GM21515 (cell line): ENCODE measurements at regions not wholly inside any gene's neighbourhood (a gene's known extent, or its start where the extent isn't known, plus 50 kb on each side); places are given as distances from the start of the nearest gene placed in this dataset.
"Not testable (repeated sequence)": the region's sequence is repeated elsewhere in the genome, so short reads cannot be mapped to it uniquely, and the experiment has no call there.

Experiments
- ATAC-seq: cut with Tn5 transposase; IDR thresholded peaks from one replicate; pipeline ENCODE4 v1.9.1; 2021; ENCODE audit not compliant: unreplicated experiment

DNA sequence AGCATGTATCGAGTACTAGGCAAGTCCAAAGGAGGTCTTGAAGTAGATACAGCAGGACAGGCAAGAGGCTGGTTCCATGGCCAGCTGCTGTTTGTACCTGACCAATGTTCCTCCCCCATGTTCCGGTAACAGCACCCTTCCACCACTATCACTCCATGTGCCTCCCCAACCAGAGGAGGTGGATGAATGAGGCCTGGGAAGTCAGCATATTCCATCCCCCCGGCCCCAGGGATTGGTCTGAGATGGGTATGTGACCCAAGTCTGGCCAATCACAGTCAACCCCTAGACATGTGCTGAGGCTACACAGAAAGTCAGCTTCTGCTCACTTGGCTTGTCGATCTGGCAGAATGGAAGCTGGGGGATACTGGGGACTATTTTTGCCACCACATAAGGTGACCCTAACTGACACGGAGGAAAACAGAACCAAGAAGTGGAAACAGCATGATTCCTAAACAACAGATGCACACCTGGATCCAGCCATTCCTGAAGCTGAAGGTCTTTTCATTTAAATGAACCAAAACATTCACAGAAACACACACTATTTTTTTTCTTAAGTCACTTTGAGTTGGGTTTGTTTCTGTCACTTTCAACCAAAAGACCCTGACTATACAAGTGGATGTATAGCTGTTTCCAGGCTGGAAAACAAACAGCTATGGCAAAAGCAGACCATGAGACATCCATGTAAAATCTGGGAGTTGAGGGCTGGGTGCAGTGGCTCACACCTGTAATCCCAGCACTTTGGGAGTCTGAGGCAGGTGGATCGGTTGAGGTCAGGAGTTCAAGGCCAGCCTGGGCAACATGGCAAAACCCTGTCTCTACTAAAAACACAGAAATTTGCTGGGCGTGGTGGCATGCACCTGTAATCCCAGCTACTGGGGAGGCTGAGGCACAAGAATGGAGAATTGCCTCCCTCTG is 70.4 kb upstream of the PTPN1 start:
- no peak for ATAC-seq

DNA sequence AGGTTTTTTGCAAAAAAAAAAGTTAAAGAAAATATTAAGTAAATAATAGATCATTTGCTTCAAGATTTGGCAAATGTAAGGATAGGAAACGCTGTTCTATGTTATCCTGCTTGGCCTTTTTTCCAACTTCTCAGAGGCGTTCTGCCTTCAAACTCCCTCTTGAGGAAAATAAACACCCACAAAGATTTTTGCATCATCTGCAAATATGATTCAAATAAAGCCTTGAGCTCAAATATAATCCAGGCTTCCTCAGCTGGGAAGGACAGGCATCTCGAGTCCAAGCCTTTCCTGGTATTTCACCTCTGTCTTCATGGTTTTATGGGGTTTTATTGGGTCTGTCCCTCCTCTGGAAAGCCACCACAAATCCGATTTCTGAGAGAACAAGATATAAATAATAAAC is 67.7 kb upstream of the PTPN1 start:
- ATAC-seq = no peak

DNA sequence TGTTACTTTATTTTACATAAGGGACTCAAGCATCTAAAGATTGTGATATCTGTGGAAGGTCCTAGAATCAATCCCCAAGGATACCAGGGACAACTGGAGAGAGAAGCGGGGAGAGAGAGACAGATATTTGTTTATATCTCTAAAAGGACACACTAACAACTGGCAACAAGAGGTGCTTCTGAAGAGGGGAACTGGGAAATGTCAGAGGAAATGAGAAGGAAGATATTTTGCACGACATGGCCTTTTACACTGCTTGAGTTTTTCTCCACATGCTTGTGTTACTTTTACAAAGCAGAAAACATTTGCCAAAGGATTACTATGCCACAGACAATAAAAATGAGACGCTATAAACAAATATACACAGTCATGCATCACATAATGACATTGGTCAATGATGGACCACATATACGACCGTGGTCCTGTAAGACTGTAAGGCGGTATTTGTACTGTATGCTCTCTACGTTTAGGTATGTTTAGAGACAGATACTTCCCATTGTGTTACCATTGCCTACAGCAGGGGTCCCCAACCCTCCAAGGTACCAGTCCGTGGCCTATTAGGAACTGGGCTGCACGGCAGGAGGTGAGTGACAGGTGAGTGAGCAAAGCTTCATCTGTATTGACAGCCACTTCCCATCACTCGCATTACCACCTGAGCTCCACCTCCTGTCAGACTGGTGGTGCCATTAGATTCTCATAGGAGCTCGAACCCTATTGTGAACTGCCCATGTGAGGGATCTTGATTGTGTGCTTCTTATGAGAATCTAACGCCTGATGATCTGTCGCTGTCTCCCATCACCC is 64.6 kb upstream of the PTPN1 start:
- no peak for ATAC-seq

DNA sequence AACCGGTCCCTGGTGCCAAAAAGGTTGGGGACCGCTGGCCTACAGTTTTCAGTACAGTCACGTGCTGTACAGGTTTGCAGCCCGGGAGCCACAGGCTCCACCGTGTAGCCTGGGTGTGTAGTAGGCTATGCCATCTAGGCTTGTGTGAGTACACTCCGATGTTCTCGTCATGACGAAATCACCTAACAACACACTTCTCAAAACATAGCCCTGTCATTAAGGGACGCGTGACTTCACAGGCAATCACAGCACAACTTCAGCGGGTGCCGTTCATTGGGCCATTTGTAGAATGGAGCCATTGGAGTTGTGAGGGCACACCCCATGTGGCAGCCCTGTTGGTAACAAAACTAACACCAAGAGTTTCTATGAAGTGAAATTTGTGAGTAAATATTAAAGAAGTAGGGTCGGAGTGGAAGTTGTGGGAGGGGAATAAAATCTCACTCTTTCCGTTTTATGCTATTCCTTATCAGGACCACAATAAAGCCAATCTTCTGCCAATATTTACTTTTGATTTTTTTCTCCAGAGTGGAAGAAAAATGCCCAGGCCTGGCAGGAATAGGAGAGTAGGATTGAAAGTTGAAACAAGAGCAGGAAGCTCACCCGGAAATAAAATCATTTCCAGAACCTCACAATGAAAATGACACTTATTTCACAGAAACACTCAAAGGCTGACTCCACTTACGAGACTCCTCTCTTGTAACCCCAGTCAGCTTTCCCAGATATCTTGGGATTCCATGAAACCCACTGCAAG is 63.7 kb upstream of the PTPN1 start:
- ATAC-seq = no peak

DNA sequence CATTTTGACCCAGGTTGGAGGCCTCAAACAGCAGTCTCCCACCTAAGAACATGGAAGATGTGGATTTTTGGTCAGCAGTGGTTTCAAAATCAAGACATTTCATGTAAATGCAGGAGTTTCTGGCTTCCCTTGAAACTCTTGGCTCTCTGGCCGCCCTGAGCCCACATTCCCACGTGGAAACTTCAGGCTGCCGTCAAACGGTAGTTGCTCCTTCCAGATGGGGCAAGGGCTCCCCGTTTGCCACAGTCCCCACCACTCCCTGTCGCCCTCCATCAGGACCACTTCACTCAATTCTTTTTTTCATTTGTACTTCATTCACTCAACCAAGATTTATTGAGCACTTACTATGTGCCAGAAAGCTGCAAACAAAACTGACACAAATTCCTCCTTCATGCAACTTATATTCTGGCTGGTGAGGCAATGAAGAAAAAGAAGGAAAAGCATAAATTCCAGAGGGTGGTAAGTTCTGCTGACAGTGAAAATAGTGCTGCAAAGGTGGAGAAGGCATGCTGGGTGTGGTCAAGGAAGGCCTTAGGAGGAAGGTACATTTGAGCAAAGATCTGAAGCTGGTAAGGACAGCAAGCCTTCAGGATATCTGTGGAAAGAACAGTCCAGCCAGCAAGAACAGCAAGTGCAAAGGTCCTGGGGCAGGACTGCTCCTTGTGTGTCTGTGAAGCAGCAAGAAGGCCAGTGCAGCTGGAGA is 62.9 kb upstream of the PTPN1 start:
- ATAC-seq = no peak

DNA sequence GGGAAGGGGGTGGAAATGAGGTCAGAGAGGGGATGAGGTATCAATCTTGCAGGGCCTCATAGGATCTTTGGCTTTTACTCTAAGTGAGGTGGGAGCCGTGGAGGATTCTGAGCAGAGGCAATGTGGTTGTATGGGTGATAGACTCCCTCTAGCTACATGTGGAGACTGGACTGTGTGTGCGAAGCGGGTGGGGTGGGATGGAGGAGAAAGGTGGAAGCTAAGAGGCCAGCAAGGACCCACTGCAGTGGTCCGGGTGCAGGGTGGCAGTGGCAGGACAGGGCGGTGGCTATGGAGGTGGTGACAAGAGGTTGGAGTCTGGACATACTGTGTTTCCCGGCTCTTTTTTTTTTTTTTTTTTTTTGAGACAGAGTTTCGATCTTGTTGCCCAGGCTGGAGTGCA is 62.4 kb upstream of the PTPN1 start:
- no peak for ATAC-seq

DNA sequence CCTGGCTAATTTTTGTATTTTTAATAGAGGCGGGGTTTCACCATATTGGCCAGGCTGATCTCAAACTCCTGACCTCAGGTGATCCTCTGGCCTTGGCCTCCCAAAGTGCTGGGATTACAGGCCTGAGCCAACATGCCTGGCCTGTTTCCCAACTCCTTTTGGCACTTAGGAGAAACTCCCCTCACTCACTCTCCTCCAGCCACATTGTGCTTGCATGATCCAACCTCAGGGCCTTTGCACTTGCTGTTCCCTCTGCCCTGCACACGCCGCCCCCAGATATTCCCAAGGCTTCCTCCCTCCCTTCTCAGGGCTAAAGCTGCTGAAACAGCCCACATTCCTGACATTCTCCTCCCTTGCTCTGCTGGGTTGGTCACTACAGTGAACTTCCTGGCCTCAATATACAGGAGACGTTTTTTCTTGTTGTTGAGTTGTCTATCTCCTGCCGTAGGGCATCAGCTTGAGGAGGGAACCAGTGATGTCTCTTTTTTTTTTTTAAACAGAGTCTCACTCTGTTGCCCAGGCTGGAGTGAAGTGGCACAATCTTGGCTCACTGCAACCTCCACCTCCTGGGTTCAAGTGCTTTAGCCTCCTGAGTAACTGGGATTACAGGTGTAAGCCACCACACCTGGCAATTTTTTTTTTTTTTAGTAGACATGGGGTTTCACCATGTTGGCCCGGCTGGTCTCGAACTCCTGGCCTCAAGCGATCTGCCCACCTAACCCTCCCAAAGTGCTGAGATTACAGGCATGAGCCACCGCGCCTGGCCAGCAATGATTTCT is 61.4 kb upstream of the PTPN1 start:
- ATAC-seq = not testable (repeated sequence)

DNA sequence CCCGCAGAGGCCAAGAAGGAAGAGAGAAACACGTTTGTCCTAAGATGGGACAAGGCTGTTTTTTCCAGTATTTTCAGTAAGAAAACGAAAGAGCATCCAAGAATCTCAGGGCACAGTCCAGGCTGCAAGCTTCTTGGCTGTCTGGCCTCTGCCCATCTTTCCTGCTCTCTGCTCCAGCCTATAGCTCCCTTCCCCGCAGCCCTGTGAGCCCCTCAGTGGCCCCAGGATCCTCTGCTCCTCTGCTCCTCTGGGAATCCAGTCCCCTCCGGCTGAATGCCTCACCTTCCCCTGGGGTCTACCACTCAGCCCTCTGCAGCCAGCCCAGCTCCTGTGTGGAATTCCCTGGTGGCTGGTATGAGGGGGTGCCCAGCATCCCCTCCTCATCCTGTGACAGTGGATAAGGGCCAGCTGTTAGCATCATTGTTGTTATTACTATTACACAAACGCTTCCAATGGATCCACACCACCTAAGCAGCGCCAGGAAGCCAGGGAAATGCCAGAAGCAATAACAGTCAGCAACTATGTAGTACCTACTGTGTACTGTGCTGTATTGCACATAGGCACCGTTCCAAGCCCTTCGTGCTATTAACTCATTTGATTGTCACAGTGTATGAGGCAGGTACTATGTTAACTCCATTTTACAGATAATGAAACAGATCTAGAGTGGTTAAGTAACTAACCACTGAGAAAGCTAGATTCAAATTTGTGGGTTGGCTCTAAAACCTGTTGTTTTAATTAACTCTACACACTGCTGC is 60.3 kb upstream of the PTPN1 start:
- ATAC-seq = no peak

DNA sequence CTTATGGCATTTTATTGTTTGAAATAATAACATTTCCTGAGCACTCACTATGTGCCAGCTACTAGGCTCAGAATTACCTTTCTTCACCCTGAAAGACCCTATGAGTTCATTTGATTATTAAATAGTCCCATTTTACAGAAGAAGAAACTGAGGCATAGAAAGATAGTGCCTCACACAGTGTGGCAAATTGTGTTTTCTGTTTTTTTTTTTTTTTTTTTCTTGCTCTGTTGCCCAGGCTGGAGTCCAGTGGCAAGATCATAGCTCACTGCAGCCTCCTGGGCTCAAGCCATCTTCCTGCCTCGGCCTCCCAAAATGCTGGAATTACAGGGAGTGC is 59.7 kb upstream of the PTPN1 start:
- ATAC-seq = no peak

DNA sequence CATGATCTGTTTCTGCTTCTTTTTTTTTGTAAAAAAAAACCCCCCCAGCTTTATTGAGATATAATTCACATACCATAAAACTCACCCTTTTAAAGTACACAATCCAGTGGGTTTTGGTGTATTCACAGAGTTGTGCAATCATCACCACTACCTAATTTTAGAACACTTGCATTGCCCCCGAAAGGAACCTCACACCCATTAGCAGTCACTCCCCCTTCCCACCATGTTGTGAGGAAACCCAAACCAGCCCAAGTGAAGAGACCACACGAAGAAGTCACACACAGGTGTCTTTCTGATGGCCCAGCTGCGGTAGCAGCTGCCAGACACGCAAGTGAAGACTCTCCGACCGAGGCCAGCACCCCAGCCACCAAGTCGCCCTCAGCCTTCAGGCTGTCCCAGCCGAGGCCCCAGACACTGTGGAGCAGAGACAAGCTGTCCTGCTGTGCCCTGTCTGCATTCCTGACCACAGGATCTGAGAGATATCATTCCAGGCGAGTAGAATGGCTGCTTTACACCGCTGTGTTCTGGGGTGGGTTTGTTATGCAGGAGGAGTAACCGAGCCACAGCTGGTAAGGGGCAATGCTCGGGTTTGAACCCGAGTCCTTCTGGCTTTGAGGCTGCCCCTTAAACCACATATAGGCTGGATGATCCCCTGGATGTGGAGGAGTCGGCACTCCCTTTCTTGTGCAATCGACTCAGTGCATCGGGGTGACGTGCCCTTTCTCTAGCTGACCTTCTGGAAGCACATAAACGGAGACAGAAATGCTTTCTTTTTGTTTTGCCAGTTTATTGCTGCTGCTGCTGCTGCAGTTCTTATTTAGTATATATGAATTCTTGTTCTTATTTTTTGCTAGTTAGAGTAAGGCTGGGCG is 59.1 kb upstream of the PTPN1 start:
- ATAC-seq = peak; percentile 76

DNA sequence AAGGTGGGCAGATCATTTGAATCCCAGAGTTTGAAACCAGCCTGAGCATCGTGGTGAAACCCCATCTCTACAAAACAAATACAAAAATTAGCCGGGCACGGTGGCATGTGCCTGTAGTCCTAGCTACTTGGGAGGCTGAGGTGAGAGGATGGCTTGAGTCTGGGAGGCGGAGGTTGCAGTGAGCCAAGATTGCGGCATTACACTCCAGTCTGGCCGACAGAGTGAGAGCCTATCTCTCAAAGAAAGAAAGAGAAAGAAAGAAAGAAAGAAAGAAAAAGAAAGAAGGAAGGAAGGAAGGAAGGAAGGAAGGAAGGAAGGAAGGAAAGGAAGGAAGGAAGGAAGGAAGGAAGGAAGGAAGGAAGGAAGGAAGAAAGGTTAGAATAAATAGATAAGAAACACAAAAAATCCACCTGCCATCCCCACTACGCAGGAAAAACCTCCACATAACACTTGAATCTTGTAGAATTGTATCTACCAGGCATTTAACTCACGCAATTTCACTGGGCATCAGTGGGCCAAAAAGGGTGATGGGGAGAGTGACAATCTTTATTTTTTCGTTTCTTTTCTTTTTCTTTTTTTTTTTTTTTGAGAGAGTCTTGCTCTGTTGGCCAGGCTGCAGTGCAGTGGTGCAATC is 58.3 kb upstream of the PTPN1 start:
- ATAC-seq = not testable (repeated sequence)

DNA sequence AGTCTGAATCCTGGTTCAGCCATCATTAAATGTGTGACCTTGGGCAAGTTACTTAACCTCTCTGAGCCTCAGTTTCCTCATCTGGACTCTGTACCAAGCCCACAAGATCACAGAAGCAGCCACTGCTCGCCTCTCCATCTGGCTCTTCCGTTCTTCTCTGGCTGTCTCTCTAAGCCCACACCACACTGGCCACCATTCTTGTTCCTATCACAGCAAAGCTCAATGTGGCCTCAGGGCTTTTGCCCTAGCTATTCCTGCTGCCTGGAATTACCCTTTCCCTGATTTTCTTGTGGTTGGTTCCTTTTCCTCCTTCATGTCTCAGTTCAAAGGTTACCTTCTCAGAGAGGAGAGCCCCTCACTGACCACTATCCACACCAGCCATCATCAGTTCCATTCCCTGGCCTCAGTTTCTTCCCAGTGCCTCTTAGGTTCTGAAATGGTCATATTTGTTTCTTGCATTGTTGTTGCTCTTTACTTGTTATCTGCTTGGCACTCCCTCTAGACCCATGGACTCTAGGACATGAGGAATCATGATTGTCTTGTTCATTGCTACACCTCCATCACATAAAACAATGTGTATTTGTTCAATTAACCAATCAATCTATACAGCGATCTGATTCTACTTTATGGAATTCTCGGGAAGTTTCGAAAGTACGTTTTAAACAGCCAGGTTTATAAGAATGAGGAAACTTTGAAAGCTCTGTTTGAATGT is 56.5 kb upstream of the PTPN1 start:
- ATAC-seq = no peak

DNA sequence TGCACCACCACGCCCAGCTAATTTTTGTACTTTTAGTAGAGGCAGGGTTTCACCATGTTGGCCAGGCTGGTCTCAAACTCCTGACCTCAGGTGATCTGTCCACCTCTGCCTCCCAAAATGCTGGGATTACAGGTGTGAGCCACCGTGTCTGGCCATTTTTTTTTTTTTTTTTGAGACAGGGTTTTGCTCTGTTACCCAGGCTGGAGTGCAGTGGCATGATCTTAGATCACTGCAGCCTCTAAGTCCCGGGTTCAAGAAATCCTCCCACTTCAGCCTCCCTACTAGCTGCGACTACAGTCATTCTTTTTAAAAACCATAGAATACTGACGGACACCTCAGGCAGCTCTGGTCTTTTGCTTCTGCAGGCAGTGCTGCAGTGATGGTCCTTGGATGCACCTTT is 54.9 kb upstream of the PTPN1 start:
- ATAC-seq = not testable (repeated sequence)

DNA sequence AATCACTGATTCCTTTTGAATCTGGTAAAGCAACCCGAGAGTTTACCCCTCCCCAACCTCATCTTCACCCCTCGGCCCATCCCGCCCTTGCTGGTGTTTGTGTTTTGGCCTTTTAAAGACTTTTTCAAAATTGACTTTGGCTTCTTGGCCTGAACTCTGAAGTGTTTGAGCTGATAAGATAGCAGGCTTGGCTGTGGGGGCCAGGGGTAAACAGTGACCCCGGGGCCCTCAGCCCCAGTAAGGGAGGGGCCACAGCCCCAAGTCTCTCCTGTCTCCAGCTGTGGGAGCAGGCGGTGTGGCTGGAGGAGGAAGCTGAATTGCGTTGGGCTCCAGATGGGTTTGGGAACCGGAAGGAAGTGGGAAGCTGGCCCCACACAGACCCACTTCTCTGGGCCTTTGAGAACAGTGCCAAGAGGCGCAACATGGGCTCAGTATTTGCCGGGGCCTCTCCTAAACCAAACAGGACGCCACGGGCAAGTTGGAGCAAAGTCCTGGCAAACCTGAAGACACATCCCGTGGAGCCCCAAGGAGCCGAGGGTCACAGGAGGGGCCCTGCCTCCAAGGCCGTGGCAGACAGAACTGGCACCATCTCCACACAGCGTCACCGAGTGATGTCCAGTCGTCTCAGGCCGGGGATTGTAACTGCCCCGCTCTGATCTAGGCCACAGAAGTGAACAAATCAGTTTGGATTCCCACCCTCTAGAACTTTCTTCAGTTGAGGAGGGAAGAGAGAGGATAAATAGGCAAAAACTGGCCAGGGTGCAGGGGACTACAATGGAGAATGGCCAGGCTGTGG is 54.3 kb upstream of the PTPN1 start:
- no peak for ATAC-seq

DNA sequence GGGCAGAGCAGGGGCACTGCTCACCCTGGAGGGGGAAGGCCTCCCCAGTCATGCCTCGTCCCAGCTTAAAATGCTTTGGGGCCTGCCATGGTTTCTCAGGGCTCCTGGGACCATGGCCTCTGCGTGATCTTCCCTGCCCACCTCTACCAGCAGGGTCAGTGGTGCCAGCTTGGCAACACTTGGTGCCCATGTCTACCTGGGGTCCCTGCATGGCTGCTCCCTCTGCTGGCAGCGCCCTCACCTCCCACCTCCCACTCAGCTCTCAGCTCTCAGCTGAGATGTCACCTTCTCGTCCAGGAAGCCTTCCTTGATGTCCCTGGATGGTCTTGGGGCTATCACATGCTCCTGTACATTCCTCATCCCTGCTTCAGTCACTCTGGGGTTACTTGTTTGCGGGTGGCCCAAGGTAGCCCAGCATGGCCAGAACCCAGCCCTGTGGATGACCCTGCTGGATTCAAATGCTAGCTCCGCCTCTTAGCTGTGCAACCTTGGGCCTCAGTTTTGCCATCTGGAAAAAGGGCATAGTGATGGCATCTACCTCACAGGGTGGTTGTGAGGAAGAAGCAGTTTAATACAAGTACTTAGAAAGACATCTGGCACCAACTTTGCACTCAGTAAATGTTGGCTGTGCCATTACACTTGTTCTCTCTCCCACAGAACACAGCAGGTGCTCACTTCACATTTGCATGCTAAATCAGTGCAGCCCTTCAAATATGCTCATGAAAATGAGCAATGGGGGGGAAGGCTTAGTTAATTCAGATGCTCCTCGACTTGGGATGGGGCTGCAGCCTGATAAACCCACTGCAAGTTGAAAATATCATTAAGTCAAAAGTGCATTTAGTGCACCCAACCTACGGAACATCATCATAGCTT is 53.5 kb upstream of the PTPN1 start:
- no peak for ATAC-seq
